SK-N-SH treated with all-trans-retinoic acid at 6 μM for 48 hours (cell line): ENCODE measurements at regions not wholly inside any gene's neighbourhood (a gene's known extent, or its start where the extent isn't known, plus 50 kb on each side); places are given as distances from the start of the nearest gene placed in this dataset.

Experiments
- BACH2 ChIP-seq: fragments of 250-450 bp; sonication (Bioruptor Pico); IDR thresholded peaks from 2 replicates; pipeline ENCODE4 v1.9.0; 2021; ENCODE audit warnings: mild to moderate bottlenecking, borderline replicate concordance
- CSRNP3 ChIP-seq: fragments of 250-450 bp; sonication (Bioruptor Pico); IDR thresholded peaks from 2 replicates; pipeline ENCODE4 v1.5.1; 2021; ENCODE audit warnings: mild to moderate bottlenecking, moderate library complexity
- PATZ1 ChIP-seq: fragments of 250-450 bp; sonication (Bioruptor Pico); IDR thresholded peaks from 2 replicates; pipeline ENCODE4 v1.8.0; 2020; ENCODE audit warnings: mild to moderate bottlenecking, moderate library complexity, borderline replicate concordance
- TCF4 ChIP-seq: fragments of 250-450 bp; sonication (Bioruptor Pico); IDR thresholded peaks from 2 replicates; pipeline ENCODE4 v1.8.0; 2021; ENCODE audit warnings: mild to moderate bottlenecking, moderate library complexity, borderline replicate concordance
- ZFP30 ChIP-seq: fragments of 450-650 bp; formaldehyde crosslinking; IDR thresholded peaks from 2 replicates; pipeline ENCODE4 v1.5.0; 2022; ENCODE audit warnings: mild to moderate bottlenecking, moderate library complexity
- ZNF70 ChIP-seq: fragments of 450-650 bp; formaldehyde crosslinking; IDR thresholded peaks from 2 replicates; pipeline ENCODE4 v1.5.0; 2020; ENCODE audit warnings: mild to moderate bottlenecking, moderate library complexity

GRCh38 chr5:102651466-102651865, 103.6 kb upstream of the PAM start:
- no peak for TF ChIP-seq PATZ1 (CRISPR knock-in tag)
- no peak for TF ChIP-seq ZNF70 (CRISPR knock-in tag)
- no peak for TF ChIP-seq BACH2
- TF ChIP-seq TCF4 (CRISPR knock-in tag), result no peak
- no peak for TF ChIP-seq ZFP30
- TF ChIP-seq CSRNP3 (CRISPR knock-in tag), result no peak
